Stimulated activated CD4-positive, alpha-beta T cell treated with anti-CD3 and anti-CD28 coated beads, Interleukin-4, amount 100 ng/mL, for 4 hours (primary cell): ENCODE measurements at regions not wholly inside any gene's neighbourhood (a gene's known extent, or its start where the extent isn't known, plus 50 kb on each side); places are given as distances from the start of the nearest gene placed in this dataset.
A peak's percentile ranks its signal among the peaks of the same experiment; 100 is the strongest.
"Not testable (repeated sequence)": the region's sequence is repeated elsewhere in the genome, so short reads cannot be mapped to it uniquely, and the experiment has no call there.

Source experiments
- DNase-seq, 2 experiments: peaks; one replicate each; pipeline ENCODE4 v3.0.0-alpha.2; 2020

- not testable (repeated sequence) for DNase-seq
Observed at GRCh38 chr7:73170902-73171301, 85.1 kb upstream of the SPDYE9 start.

DNA sequence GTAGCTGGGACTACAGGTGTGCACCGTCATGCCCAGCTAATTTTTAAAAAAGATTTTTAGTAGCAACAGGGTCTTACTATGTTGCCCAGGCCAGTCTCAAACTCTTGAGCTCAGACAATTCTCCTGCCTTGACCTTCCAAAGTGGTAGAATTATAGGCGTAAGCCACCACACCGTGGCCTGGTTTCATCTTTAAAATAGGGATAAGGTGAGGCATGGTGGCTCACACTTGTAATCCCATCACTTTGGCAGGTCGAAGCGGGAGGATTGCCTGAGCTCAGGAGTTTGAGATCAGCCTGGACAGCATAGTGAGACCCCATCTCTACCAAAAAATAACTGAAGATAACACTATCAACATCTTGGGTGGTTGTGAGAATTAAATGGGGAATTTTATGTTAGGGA, 84.6 kb upstream of the SPDYE9 start:
- not testable (repeated sequence) for DNase-seq

DNA sequence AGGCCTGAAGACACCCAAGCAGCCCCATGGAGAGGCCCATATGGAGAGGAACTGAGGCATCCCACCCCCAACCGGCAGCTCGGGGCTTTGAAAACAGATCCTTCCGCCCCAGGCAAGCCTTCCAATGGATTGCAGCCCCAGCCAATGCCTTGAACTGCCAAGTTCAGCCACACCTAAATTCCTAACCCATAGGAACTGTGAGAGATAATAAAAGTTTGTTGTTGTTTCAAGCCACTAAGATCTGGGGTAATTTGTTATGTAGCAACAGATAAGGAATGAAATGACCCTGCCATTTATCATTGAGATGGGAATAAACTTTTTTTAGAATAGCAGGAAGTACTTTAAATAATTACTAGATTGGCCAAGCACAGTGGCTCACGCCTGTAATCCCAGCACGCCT, 80.3 kb upstream of the SPDYE9 start:
- DNase-seq: not testable (repeated sequence)

DNA sequence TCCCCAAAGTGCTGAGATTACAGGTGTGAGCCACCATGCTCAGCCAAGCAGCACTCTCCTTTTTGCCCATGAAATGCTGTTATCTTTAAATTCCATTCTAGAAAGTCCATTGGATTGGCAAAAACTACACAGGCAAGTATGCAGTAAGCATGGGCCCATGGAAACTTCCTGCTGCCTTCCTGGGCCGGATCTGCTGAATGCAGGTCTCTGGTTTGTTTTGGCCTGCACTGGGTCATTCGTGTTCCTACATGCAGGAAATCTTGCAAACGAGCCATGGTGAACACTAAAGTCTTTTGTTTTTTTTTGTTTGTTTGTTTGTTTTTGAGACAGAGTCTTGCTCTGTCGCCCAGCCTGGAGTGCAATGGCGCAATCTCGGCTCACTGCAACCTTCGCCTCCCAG, 76.8 kb upstream of the SPDYE9 start:
- DNase-seq: not testable (repeated sequence)

DNA sequence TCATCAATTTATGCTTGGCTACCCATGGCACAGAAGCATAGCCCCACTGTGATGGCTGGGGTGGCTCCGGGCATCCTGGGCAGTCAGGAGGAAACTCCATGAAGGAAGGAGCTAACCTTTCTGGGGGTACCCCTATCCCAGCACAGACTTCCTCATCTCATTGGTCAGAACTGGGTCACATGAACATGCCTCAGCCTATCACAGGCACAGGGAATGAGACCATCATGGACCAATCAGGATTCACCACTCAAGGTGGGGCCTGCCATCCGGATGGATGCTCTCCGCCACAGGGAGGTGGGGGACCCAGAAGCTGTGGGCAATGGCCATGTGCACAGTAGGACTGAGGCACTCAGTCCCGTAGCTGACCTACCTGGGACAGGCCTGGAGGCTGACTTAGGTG, 75.9 kb upstream of the SPDYE9 start:
- not testable (repeated sequence) for DNase-seq

DNA sequence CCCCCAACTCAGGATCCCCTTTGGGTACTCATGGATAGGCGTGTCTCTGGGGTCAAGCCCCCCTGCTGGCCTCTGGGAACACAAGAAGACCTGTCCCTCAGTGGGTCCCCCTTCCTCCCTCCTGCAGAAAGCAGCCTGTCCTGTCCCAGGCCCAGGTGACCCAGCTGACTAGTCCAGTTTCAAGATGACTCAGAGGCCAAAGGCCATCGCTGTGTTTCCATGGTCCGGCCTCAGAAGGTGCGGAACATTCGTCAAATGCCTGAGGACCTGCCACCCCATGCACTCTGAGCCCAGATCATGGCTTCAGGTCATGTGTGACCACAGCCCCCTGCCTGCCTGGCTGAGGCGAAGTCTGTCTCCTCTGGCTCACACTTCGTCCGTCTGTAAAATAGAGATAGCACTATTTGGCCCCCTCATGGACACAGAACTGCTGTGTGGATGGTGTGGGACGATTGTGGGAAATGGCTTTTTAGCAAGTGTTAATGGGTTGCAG, 71.4 kb upstream of the SPDYE9 start:
- not testable (repeated sequence) for DNase-seq

DNA sequence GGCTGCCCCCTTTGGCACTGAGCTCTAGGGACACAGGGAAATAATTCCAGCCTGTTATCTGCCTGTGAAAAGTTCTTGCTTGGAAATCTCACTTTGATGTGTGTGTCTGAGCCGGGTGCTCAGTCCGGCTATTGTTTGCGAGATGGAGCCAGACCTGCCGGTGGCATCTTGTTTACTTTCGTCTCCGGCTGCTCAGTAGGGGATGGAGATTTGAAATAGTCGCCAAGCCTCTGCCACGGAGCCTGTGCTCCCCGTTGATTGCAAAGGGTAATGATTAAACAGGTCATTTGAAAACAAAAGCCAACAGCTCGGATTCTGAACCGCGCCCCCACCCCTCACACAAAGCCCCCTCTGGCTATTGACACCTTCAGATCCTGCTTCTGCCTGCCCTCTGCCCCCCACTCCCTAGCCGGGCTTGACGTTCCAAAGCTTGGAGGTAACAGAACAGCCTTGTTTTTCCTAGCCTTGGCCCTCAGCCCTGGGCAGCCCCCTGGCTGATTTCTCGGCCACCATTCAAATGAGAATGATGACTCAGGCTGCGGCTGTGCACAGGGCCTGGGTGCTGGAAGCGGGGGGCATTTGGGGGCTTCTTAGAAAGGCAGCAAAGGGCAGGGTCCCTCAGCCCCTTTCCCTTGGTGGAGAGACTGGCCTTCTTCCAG, 70.8 kb upstream of the SPDYE9 start:
- DNase-seq: not testable (repeated sequence)

GRCh38 chr7:73154586-73155038, 68.8 kb upstream of the SPDYE9 start:
- DNase-seq: peak; percentile 65 to 84

DNA sequence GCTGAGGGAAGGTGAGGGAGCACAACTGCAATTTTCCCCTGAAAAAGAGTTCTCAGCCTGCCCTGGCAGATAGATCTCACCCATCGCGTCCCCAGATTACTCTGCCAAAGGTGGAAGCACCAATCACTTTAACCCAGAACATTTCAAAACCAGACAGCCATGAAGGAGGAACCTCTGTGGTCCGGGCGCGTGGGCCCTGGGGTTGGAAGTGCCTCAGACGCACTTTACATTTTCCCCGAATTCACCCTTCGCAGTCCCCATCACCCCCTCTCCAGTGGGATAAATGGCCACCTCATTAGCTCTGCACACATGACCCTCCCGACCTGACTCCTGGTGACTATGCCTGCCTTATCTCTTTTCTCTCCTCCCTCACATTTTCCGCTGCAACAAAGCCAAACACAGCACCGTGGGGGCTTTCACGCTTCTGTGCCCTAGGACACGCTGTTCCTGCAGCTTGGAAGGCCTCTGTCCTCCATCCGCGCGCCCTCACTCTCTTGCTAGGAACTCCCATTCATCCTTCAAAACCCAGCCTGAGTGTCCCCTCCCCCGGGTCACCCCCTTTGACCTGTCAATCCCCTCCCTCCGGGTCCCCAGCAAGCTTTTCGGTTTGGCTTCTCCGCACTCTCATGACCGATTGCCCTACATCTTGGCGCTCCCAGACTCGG, 68.2 kb upstream of the SPDYE9 start:
- DNase-seq: not testable (repeated sequence)

GRCh38 chr7:73148570-73148969, 62.7 kb upstream of the SPDYE9 start:
- DNase-seq: not testable (repeated sequence)

- not testable (repeated sequence) for DNase-seq
Observed at GRCh38 chr7:73147681-73148080, 61.8 kb upstream of the SPDYE9 start.

DNA sequence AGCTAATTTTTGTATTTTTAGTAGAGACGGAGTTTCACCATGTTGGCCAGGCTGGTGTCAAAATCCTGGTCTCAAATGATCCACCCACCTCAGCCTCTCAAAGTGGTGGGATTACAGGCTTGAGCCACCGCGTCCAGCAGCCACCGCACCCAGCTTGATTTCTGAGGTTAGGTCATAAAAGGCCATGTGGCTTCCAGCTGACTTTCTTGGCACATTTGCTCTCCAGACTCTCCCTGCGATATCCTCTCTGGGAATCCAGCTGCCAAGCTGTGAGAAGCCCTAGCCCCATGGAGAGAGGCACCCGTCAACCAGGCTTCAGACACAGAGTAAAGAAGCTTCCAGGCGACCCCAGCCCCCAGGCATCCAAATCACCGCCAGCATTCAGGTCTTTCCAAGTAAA, 58.2 kb upstream of the SPDYE9 start:
- DNase-seq: not testable (repeated sequence)

- not testable (repeated sequence) for DNase-seq
Observed at GRCh38 chr7:73137922-73138321, 52.1 kb upstream of the SPDYE9 start.
